GM12878 (cell line): ENCODE measurements at regions not wholly inside any gene's neighbourhood (a gene's known extent, or its start where the extent isn't known, plus 50 kb on each side); places are given as distances from the start of the nearest gene placed in this dataset.

Experiments used
- ATAC-seq: fragments of 200-7000 bp; cut with Tn5 transposase; 3 replicates; pipeline ENCODE4 v1.9.1; 2020; ENCODE audit warnings: mild to moderate bottlenecking, moderate library complexity
- BruUV-seq: library from RNA; stranded (reverse); fragments of 400-500 nt; replicated peaks from 2 replicates; lab custom pipeline; 2021; lab: Mats Ljungman, UMichigan
- CTCF ChIA-PET: fragments of 300-600 bp; sonication (Branson Sonifier 250); formaldehyde crosslinking; extraction: SDS; loops from one replicate; lab custom pipeline; 2021; ENCODE audit warnings: inconsistent platforms; lab: Yijun Ruan, JAX
- POLR2A ChIA-PET: fragments of 350-600 bp; formaldehyde crosslinking; extraction: SDS; loops from one replicate; lab custom pipeline; 2021; ENCODE audit warnings: inconsistent platforms; lab: Charles Lee
- RAD21 ChIA-PET: fragments of 300-600 bp; sonication (Branson Sonifier 250); formaldehyde crosslinking; loops from one replicate; lab custom pipeline; 2023; ENCODE audit warnings: antibody characterized with exemption; ENCODE audit not compliant: unreplicated experiment; lab: Charles Lee
- SMC1A ChIA-PET: fragments of 300-600 bp; sonication (Branson Sonifier 250); formaldehyde crosslinking; loops from one replicate; lab custom pipeline; 2023; ENCODE audit not compliant: unreplicated experiment, uncharacterized antibody; lab: Charles Lee
- DNase-seq: peaks from one replicate; pipeline ENCODE4 v3.0.0-alpha.2; 2011; ENCODE audit warnings: low read depth, low spot score
- FAIRE-seq: peaks from 3 replicates; lab custom pipeline; 2011; peaks lifted over from hg19 to GRCh38; lab: Jason Lieb, UNC
- H2AFZ ChIP-seq: 2 replicates; pipeline ENCODE4 v1.6.0; 2011; ENCODE audit warnings: low read depth, low read length, control low read depth; ENCODE audit not compliant: control insufficient read depth
- H3K27ac ChIP-seq: 2 replicates; pipeline ENCODE4 v1.5.1; 2011; ENCODE audit warnings: control low read depth; ENCODE audit not compliant: control insufficient read depth, insufficient read depth
- H3K27me3 ChIP-seq, 2 experiments: replicated peaks in 1 of 2; 2 replicates each; pipeline versions ENCODE4 v1.6.0 to v1.6.1; 2011; ENCODE audit warnings: low read length in 1 of 2; ENCODE audit not compliant: control insufficient read depth in 2 of 2, insufficient read depth in 2 of 2
- H3K36me3 ChIP-seq, 2 experiments: 2 replicates each; pipeline ENCODE4 v1.5.1; 2011; ENCODE audit warnings: low read length in 1 of 2; ENCODE audit not compliant: control insufficient read depth in 2 of 2, insufficient read depth in 2 of 2
- H3K4me1 ChIP-seq: 2 replicates; pipeline ENCODE4 v1.6.1; 2011; ENCODE audit warnings: mild to moderate bottlenecking, low read length, moderate library complexity, mixed read lengths; ENCODE audit not compliant: control insufficient read depth, insufficient read depth
- H3K4me2 ChIP-seq: 2 replicates; pipeline ENCODE4 v1.6.0; 2011; ENCODE audit warnings: control low read depth; ENCODE audit not compliant: control insufficient read depth, insufficient read depth
- H3K4me3 ChIP-seq: fragments of 200-600 bp; sonication (generic); 2 replicates; pipeline ENCODE4 v1.5.1; 2016
- H3K79me2 ChIP-seq: 2 replicates; pipeline ENCODE4 v1.6.0; 2011; ENCODE audit warnings: low read length; ENCODE audit not compliant: control insufficient read depth, insufficient read depth
- H3K9ac ChIP-seq: 2 replicates; pipeline ENCODE4 v1.8.0; 2011; ENCODE audit warnings: low read length, control low read depth, mixed read lengths; ENCODE audit not compliant: control insufficient read depth, insufficient read depth
- H3K9me3 ChIP-seq: replicated peaks from 3 replicates; pipeline ENCODE4 v1.5.1; 2011; ENCODE audit warnings: mild to moderate bottlenecking, low read length; ENCODE audit not compliant: control insufficient read depth, insufficient read depth
- H4K20me1 ChIP-seq: 2 replicates; pipeline ENCODE4 v1.6.0; 2011; ENCODE audit not compliant: control insufficient read depth, insufficient read depth
- FOS ChIP-seq: IDR thresholded peaks from 3 replicates; pipeline ENCODE4 v1.6.1; 2011; ENCODE audit warnings: borderline replicate concordance; ENCODE audit not compliant: insufficient read length; ENCODE audit errors: extremely low read depth
- JUNB ChIP-seq: IDR thresholded peaks from 2 replicates; pipeline ENCODE4 v1.6.1; 2016; ENCODE audit warnings: antibody characterized with exemption, mild to moderate bottlenecking
- MAX ChIP-seq: IDR thresholded peaks from 2 replicates; pipeline ENCODE4 v1.6.1; 2012; ENCODE audit warnings: low read depth, low read length, improper control_type of control experiment
- NFXL1 ChIP-seq: fragments of 450-650 bp; IDR thresholded peaks from 2 replicates; pipeline ENCODE4 v1.6.1; 2017; ENCODE audit warnings: antibody characterized with exemption, mild to moderate bottlenecking, borderline replicate concordance
- RAD51 ChIP-seq: fragments of 450-650 bp; IDR thresholded peaks from 2 replicates; pipeline ENCODE4 v1.6.1; 2016; ENCODE audit warnings: moderate library complexity, mild to moderate bottlenecking, inconsistent platforms
- SMAD5 ChIP-seq: IDR thresholded peaks from 2 replicates; pipeline ENCODE4 v1.6.1; 2016; ENCODE audit warnings: antibody characterized with exemption, low read depth
- SUZ12 ChIP-seq: fragments of 200-600 bp; sonication (generic); IDR thresholded peaks from one replicate; pipeline ENCODE4 v1.6.1; 2018; ENCODE audit warnings: antibody characterized with exemption, mild to moderate bottlenecking; ENCODE audit not compliant: unreplicated experiment
- ZNF384 ChIP-seq: IDR thresholded peaks from 2 replicates; pipeline ENCODE4 v1.6.1; 2012; ENCODE audit warnings: low read depth, mild to moderate bottlenecking, low read length, improper control_type of control experiment, borderline replicate concordance
- ZSCAN29 ChIP-seq: fragments of 450-650 bp; IDR thresholded peaks from 2 replicates; pipeline ENCODE4 v1.6.1; 2017; ENCODE audit warnings: mild to moderate bottlenecking, moderate library complexity
- in situ Hi-C: fragments of 300-500 bp; cut with MboI; formaldehyde crosslinking; loops from 9 replicates; pipeline ENCODE4 v1.14.3; 2018; ENCODE audit warnings: mixed read lengths
- intact Hi-C: fragments of 100-400 bp; cut with micrococcal nuclease; formaldehyde crosslinking; loops from one replicate; pipeline ENCODE4 v1.14.2; 2022; ENCODE audit not compliant: unreplicated experiment
- TF ChIP-seq, protein P1 (sequence below): IDR thresholded peaks from 2 replicates; pipeline ENCODE4 v1.6.1; 2011; ENCODE audit warnings: mild to moderate bottlenecking, low read depth, low read length, moderate library complexity; ENCODE audit not compliant: insufficient replicate concordance

- Histone ChIP-seq H3K4me3 (no peak overlapping the region), H4K20me1 (no peaks in the 10 kb centered on the region), H3K36me3 (no peaks in the 10 kb centered on the region)
- TF ChIP-seq SMAD5 (no peak), SUZ12 (no peak), NFXL1 (no peak), ZNF384 (no peak), RAD51 (no peak), ZSCAN29 (no peak), MAX (no peak), JUNB (no peak), FOS (no peak)
- TF ChIP-seq, protein P1, sequence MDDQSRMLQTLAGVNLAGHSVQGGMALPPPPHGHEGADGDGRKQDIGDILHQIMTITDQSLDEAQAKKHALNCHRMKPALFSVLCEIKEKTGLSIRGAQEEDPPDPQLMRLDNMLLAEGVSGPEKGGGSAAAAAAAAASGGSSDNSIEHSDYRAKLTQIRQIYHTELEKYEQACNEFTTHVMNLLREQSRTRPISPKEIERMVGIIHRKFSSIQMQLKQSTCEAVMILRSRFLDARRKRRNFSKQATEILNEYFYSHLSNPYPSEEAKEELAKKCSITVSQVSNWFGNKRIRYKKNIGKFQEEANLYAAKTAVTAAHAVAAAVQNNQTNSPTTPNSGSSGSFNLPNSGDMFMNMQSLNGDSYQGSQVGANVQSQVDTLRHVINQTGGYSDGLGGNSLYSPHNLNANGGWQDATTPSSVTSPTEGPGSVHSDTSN: no peak
- TF ChIP-seq, all 136 proteins: peak for 0
- FAIRE-seq (no peak), ATAC-seq (no peak), DNase-seq (no peak)
- Histone ChIP-seq H3K27ac (no peak overlapping the region), H3K79me2 (no peaks in the 10 kb centered on the region), H3K4me2 (no peak overlapping the region), H3K9ac (no peak overlapping the region), H3K27me3 (no peaks in the 10 kb centered on the region), H3K4me1 (no peaks in the 10 kb centered on the region), H3K9me3 (no peaks in the 10 kb centered on the region; the same call in 2 of the 3 replicates), H2AFZ (no peak overlapping the region)
- RAD21 ChIA-PET: no interaction called here
- no TSS peak for BruUV-seq
- in situ Hi-C loops: no loop called here
- POLR2A ChIA-PET: no interaction called here
- CTCF ChIA-PET: interaction anchor here (1.7 kb wide), 1 partner anchor 15 kb away, joined by 4 read pairs; no protein-coding TSS in a partner anchor
- intact Hi-C loops: no loop called here
- SMC1A ChIA-PET: no interaction called here
These were observed 61.2 kb upstream of the ST8SIA1 start for GRCh38 chr12:22395666-22396065.
